ENCODE measurements at regions not wholly inside any gene's neighbourhood (a gene's known extent, or its start where the extent isn't known, plus 50 kb on each side); places are given as distances from the start of the nearest gene placed in this dataset.

- TF ChIP-seq CTCF (IDR thresholded peaks at IDR 0.05), result no peak
- no peak for TF ChIP-seq POLR2A (IDR thresholded peaks at IDR 0.05)
Measured at GRCh38 chrX:78548012-78548411, 111.1 kb downstream of the RTL3 start.

All from prostate gland (tissue), 2 donors.